ENCODE measurements at regions not wholly inside any gene's neighbourhood (a gene's known extent, or its start where the extent isn't known, plus 50 kb on each side); places are given as distances from the start of the nearest gene placed in this dataset.

GRCh38 chr17:69879576-69879975 is 195.4 kb upstream of the KCNJ16 start:
- H3K27me3 ChIP-seq (ENCODE audit: control insufficient read depth, insufficient read depth, low read length), result no peaks in the 10 kb centered on the region
- H3K27ac ChIP-seq (ENCODE audit: low read depth, low read length), result no peak overlapping the region
- ChIA-PET POLR2A (no interaction called here), CTCF (interaction anchor here (1.2 kb wide), 1 partner anchor 273 kb away, joined by 3 read pairs; no protein-coding TSS in a partner anchor)
- DNase-seq (ENCODE audit: low read depth, low spot score), result no peak
- H3K9me3 ChIP-seq (ENCODE audit: control insufficient read depth, insufficient read depth, low read length), result no peaks in the 10 kb centered on the region
- TF ChIP-seq CTCF (IDR thresholded peaks at IDR 0.05; ENCODE audit: low read depth, low read length), result no peak
- H3K4me3 ChIP-seq (ENCODE audit: low read depth, low read length), result no peak overlapping the region

- H3K9me3 ChIP-seq (ENCODE audit: control insufficient read depth, insufficient read depth, low read length), result no peaks in the 10 kb centered on the region
- H3K4me3 ChIP-seq (ENCODE audit: low read depth, low read length), result no peak overlapping the region
- CTCF ChIA-PET, result no interaction called here
- no peak for TF ChIP-seq CTCF (IDR thresholded peaks at IDR 0.05; ENCODE audit: low read depth, low read length)
- DNase-seq (ENCODE audit: low read depth, low spot score), result no peak
- no peaks in the 10 kb centered on the region for H3K27me3 ChIP-seq (ENCODE audit: control insufficient read depth, insufficient read depth, low read length)
- H3K27ac ChIP-seq (ENCODE audit: low read depth, low read length), result no peak overlapping the region
- POLR2A ChIA-PET, result no interaction called here
Observed at GRCh38 chr17:69880591-69881112, 194.4 kb upstream of the KCNJ16 start.

GRCh38 chr17:69882281-69882680 is 192.7 kb upstream of the KCNJ16 start:
- ChIA-PET CTCF (no interaction called here), POLR2A (no interaction called here)
- H3K27ac ChIP-seq (ENCODE audit: low read depth, low read length), result no peak overlapping the region
- no peak for DNase-seq (ENCODE audit: low read depth, low spot score)
- no peak overlapping the region for H3K4me3 ChIP-seq (ENCODE audit: low read depth, low read length)
- no peaks in the 10 kb centered on the region for H3K27me3 ChIP-seq (ENCODE audit: control insufficient read depth, insufficient read depth, low read length)
- no peaks in the 10 kb centered on the region for H3K9me3 ChIP-seq (ENCODE audit: control insufficient read depth, insufficient read depth, low read length)
- TF ChIP-seq CTCF (IDR thresholded peaks at IDR 0.05; ENCODE audit: low read depth, low read length), result no peak

- no peaks in the 10 kb centered on the region for H3K9me3 ChIP-seq (ENCODE audit: control insufficient read depth, insufficient read depth, low read length)
- no peak overlapping the region for H3K27ac ChIP-seq (ENCODE audit: low read depth, low read length)
- CTCF ChIA-PET, result no interaction called here
- DNase-seq (ENCODE audit: low read depth, low spot score), result no peak
- H3K4me3 ChIP-seq (ENCODE audit: low read depth, low read length), result no peak overlapping the region
- no peaks in the 10 kb centered on the region for H3K27me3 ChIP-seq (ENCODE audit: control insufficient read depth, insufficient read depth, low read length)
- POLR2A ChIA-PET, result no interaction called here
- no peak for TF ChIP-seq CTCF (IDR thresholded peaks at IDR 0.05; ENCODE audit: low read depth, low read length)
Observed at GRCh38 chr17:69883120-69883519, 191.9 kb upstream of the KCNJ16 start.

- Histone ChIP-seq H3K4me3 (ENCODE audit: low read depth, low read length) (no peak overlapping the region), H3K27ac (ENCODE audit: low read depth, low read length) (no peak overlapping the region), H3K9me3 (ENCODE audit: control insufficient read depth, insufficient read depth, low read length) (no peaks in the 10 kb centered on the region), H3K27me3 (ENCODE audit: control insufficient read depth, insufficient read depth, low read length) (no peaks in the 10 kb centered on the region)
- TF ChIP-seq CTCF (IDR thresholded peaks at IDR 0.05; ENCODE audit: low read depth, low read length), result no peak
- no peak for DNase-seq (ENCODE audit: low read depth, low spot score)
- ChIA-PET POLR2A (no interaction called here), CTCF (interaction anchor here (0.6 to 1.0 kb wide), 2 partner anchors 113 to 278 kb away, joined by 3 to 4 read pairs; no protein-coding TSS in a partner anchor)
Observed at GRCh38 chr17:69884356-69884755, 190.7 kb upstream of the KCNJ16 start.

All from AG04450 (cell line).